ENCODE measurements at regions not wholly inside any gene's neighbourhood (a gene's known extent, or its start where the extent isn't known, plus 50 kb on each side); places are given as distances from the start of the nearest gene placed in this dataset.
A peak's percentile ranks its signal among the peaks of the same experiment; 100 is the strongest.
"Not testable (repeated sequence)": the region's sequence is repeated elsewhere in the genome, so short reads cannot be mapped to it uniquely, and the experiment has no call there.

DNA sequence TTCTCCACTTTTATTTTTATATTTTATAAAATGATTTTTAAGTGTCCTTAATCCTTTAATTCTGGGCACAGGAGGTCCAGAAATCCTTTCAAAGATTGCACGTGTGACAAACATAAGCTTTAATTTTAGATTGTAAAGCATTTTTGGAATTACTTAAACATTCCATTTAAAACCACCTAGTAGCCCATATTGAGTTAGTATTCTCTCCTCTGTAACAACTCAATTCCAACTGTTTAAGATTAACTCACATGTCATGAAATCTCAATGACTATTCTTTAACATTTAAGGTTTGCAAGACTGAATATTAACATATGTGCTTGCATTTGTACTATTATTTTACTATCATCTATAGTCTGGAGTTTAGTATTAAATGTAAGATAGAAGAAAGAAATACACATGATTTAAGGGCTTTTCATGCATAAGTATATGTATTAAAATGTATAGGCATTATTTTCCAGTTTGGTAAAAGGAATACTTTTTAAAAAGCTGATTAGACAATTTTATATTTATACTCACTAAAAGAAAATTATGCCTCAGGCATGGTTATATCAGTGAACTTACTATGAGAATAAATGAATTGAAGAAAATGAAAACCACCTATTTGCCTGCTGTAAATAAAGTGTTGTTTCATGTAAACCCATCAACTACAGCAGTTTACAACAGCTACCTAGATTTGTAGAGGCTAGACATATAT is 776.9 kb downstream of the SLC6A15 start:
- Mint-ChIP-seq H3K27me3 (no peaks in the 10 kb centered on the region), H3K36me3 (no peaks in the 10 kb centered on the region), H3K4me1 (no peaks in the 10 kb centered on the region), H3K4me3 (no peak overlapping the region), H3K27ac (no peak overlapping the region), H3K9me3 (peaks cover 0 to 14% (median 3%) of the 10 kb centered on the region in 9 donors)
- no peak for ATAC-seq
- POLR2A ChIA-PET: no interaction called here
- DNase-seq: no peak

DNA sequence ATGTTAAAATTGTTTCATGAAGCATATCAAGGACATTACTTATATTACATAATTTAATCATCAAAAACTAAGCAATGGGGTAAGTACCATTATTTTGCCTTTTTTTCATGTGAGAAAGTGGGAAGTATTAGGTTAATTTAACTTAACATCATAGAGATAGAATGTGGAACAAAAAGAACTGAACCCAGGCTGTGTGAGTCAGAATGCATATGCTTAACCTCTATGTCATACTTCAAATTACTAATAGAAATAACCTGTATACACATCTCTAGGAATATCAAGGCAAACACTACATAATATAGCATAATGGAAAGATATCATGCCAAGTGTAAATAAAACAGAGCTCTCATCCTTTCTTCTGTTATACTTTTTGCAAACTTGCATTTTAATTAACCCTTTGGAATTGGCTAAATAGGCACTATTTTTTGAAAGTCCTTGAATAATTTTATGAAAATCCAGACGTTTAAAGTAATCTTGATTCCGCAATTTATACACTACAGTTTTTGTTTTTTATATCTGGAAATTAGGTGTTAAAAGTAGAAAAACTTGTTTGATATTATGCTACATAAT is 777.7 kb downstream of the SLC6A15 start:
- no peaks in the 10 kb centered on the region for H3K36me3 Mint-ChIP-seq
- no peak overlapping the region for H3K4me3 Mint-ChIP-seq
- POLR2A ChIA-PET: no interaction called here
- ATAC-seq (no peak), DNase-seq (no peak)
- peaks cover 0 to 14% (median 0%) of the 10 kb centered on the region in 9 donors for H3K9me3 Mint-ChIP-seq
- no peaks in the 10 kb centered on the region for H3K27me3 Mint-ChIP-seq
- no peak overlapping the region for H3K27ac Mint-ChIP-seq
- no peaks in the 10 kb centered on the region for H3K4me1 Mint-ChIP-seq

DNA sequence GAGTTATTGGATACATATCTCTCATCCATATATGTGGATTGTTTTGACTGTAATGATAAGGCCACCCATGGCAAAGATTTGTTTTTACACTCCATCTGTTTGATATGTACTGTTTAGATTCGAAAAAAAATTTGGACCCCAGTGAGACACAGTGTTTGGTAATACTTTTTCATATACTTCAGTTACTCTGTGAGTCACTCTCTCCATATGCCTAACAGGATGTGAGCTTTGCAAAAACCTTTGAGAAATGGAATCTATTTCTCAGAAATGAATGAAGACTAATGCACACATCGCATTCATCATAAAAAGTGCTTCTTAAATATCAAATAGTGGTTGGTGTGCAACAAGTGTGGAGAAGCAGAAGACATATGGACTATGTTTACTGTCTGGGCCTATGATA is 781.5 kb downstream of the SLC6A15 start:
- Mint-ChIP-seq H3K4me1 (no peaks in the 10 kb centered on the region), H3K4me3 (no peak overlapping the region), H3K9me3 (peaks cover 0 to 12% (median 4%) of the 10 kb centered on the region in 9 donors), H3K27me3 (no peaks in the 10 kb centered on the region), H3K27ac (no peak overlapping the region), H3K36me3 (no peaks in the 10 kb centered on the region)
- no peak for DNase-seq
- ATAC-seq: no peak
- POLR2A ChIA-PET: no interaction called here

DNA sequence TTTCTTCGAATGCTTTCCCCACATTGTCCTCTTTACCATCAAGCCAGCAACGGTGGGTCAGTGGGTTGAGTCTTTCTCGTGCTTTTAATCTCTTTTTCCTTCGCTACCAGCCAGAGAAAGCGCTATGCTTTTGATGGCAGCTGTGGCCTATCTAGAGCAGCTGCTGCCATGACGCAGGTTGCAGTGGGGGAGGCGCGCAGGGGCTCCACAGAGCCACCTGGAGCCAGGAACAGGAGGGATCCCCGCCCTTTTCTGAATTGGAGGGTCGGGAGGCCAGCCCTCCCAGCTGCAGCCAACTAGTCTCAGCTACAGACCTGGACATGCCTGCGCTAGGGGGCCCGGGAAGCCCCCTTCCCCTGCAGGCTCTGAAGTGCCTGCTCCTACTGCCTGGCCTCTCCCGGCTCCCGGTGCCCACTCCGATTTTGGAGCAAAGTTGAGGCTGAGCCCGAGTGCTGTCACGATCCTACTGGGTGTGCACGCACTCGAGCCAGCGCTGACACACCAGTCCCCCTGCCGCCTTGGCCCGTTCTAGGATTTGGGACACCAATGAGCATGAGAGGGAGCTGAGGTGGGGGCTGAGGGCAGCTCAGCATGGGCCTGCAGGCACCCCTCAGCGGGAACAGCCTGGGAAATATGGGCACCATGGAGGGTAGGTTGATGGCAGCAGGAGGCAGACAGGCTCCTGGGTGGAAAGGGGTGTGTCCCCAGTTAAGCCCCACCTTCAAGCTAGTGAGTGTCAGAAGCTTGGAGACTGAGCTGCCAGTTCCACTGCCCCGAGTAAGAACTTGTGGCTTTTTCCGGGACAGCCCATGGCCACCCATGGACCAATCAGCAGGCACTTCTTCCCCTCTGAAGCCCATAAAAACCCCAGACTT is 784.2 kb downstream of the SLC6A15 start:
- Mint-ChIP-seq H3K4me1 (no peaks in the 10 kb centered on the region), H3K9me3 (peaks cover 0 to 14% (median under 1%) of the 10 kb centered on the region in 9 donors), H3K36me3 (no peaks in the 10 kb centered on the region), H3K27me3 (no peaks in the 10 kb centered on the region), H3K27ac (peak overlapping the region in 1 of 10 donors; percentile 2), H3K4me3 (no peak overlapping the region)
- ATAC-seq (no peak), DNase-seq (no peak)
- POLR2A ChIA-PET: no interaction called here

DNA sequence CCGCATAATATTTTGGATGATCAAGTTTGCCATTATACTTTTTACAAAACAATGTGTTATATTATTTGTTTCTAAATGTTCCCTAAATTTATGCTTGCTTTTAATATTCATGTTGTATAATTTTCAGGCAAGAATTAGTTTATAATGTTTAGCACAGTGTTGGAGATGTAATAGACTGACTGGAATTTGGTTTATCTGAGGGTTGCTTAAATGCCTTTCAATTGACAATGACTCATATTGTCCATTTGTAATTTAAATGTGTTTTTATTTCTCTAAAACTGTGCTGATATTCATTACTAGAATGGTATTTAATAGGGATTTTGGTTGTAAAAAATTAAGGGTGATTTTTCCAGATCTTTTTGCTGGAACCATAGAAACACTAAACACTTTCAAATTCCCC is 788.4 kb downstream of the SLC6A15 start:
- Mint-ChIP-seq H3K36me3 (no peaks in the 10 kb centered on the region), H3K4me3 (no peak overlapping the region), H3K27me3 (no peaks in the 10 kb centered on the region), H3K9me3 (peaks cover 0 to 14% (median 7%) of the 10 kb centered on the region in 9 donors), H3K27ac (no peak overlapping the region), H3K4me1 (no peaks in the 10 kb centered on the region)
- no peak for ATAC-seq
- DNase-seq: no peak
- POLR2A ChIA-PET: no interaction called here

DNA sequence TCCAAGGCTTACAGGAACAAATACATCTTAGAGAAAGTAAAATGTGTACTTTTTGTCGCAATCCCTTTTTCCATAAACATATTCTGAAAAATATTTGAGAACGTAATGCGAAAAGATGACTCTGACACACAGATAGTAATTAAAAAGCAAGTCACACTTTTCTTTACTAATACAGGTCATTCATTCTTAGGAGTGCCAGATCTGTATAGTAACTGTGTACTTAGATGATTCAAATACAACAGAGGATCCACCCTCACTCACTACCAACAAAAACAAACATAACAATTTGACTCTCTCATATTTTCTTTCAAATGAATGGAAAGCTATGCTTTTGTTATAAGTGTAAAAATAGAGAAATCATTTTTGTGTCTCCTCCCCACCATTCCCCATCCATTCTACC is 795.4 kb downstream of the SLC6A15 start:
- no peaks in the 10 kb centered on the region for H3K36me3 Mint-ChIP-seq
- POLR2A ChIA-PET: no interaction called here
- no peaks in the 10 kb centered on the region for H3K4me1 Mint-ChIP-seq
- no peak overlapping the region for H3K27ac Mint-ChIP-seq
- H3K27me3 Mint-ChIP-seq: no peaks in the 10 kb centered on the region
- DNase-seq (no peak), ATAC-seq (no peak)
- no peak overlapping the region for H3K4me3 Mint-ChIP-seq
- H3K9me3 Mint-ChIP-seq: peaks cover 0 to 19% (median 2%) of the 10 kb centered on the region in 9 donors

DNA sequence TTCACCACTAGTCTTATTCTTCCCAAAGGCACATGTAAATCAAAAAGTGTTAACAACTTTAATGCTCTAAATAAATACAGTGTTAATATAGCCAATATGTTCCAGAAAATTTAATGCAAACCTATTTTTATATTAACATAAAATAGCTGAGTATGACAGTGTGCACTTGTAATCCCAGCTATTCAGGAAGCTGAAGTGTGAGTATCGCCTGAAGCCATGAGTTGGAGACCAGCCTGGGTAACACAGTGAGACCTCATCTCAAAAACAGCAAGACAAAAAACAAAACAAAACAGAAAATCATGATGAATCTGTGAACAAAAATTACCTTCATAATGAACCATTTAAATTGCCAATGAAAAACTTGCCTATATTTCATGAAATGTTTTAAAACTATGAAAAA is 798.9 kb downstream of the SLC6A15 start:
- H3K4me1 Mint-ChIP-seq: no peaks in the 10 kb centered on the region
- H3K27ac Mint-ChIP-seq: no peak overlapping the region
- no peak overlapping the region for H3K4me3 Mint-ChIP-seq
- DNase-seq (no peak), ATAC-seq (no peak)
- H3K27me3 Mint-ChIP-seq: no peaks in the 10 kb centered on the region
- POLR2A ChIA-PET: no interaction called here
- no peaks in the 10 kb centered on the region for H3K36me3 Mint-ChIP-seq
- H3K9me3 Mint-ChIP-seq: peaks cover 0 to 33% (median 4%) of the 10 kb centered on the region in 9 donors

DNA sequence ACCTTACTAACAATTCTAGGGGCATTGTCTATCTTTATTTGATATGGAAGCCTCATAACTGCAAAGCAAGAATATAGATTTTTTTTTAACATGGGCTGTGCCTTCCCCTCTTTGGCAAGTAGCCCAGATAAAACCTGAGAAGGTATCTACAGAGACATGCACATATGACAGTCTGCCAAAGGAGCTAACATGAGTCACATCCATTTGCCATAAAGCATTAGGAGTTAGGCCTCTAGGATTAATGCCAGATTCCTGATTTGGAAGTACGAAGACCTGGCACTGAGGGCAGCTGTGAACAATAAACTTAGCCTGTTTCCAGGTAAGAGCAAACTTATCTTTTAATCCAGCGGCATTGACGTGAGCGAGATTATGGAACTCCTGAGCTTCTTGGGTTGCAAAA is 808.7 kb downstream of the SLC6A15 start:
- DNase-seq, ATAC-seq, H3K27me3 Mint-ChIP-seq, H3K4me3 Mint-ChIP-seq, POLR2A ChIA-PET, H3K4me1 Mint-ChIP-seq, H3K27ac Mint-ChIP-seq: not testable (repeated sequence)
- Mint-ChIP-seq H3K36me3 (peaks cover 0 to 30% (median 0%) of the 10 kb centered on the region in 3 donors), H3K9me3 (peaks cover 13 to 75% (median 56%) of the 10 kb centered on the region in 9 donors)

DNA sequence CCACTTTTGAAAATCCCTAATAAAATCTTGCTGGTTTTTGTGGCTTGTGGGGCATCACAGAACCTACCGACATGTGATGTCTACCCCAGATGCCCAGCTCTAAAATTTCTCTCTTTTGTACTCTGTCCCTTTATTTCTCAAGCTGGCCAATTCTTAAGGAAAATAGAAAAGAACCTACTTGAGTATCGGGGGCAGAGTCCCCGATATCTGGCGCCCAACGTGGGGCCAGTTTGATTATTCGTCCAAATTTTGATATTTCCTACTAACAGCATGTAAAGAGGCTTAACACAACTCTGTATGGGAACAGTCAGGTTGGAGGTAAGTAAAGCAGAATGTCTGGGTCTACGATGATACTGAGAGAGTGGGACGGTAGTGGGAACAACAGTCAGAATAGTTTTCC is 810.6 kb downstream of the SLC6A15 start:
- Mint-ChIP-seq H3K36me3 (peaks cover 0 to 35% (median 0%) of the 10 kb centered on the region in 3 donors), H3K9me3 (peaks cover 13 to 80% (median 55%) of the 10 kb centered on the region in 9 donors)
- H3K27me3 Mint-ChIP-seq, H3K4me1 Mint-ChIP-seq, DNase-seq, POLR2A ChIA-PET, ATAC-seq, H3K27ac Mint-ChIP-seq, H3K4me3 Mint-ChIP-seq: not testable (repeated sequence)

DNA sequence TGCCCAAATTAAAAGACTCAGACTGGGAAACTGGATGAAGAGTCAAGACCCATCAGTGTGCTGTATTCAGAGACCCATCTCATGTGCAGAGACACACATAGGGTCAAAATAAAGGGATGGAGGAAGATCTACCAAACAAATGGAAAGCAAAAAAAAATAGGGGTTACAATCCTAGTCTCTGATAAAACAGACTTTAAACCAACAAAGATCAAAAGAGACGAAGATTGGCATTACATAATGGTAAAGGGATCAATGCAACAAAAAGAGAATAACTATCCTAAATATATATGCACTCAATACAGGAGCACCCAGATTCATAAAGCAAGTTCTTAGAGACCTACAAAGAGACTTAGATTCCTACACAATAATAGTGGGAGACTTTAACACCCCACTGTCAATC is 813.0 kb downstream of the SLC6A15 start:
- H3K27me3 Mint-ChIP-seq, ATAC-seq, H3K4me3 Mint-ChIP-seq, DNase-seq, H3K27ac Mint-ChIP-seq, H3K4me1 Mint-ChIP-seq, POLR2A ChIA-PET: not testable (repeated sequence)
- Mint-ChIP-seq H3K9me3 (peaks cover 13 to 68% (median 53%) of the 10 kb centered on the region in 9 donors), H3K36me3 (peaks cover 0 to 30% (median 0%) of the 10 kb centered on the region in 3 donors)

DNA sequence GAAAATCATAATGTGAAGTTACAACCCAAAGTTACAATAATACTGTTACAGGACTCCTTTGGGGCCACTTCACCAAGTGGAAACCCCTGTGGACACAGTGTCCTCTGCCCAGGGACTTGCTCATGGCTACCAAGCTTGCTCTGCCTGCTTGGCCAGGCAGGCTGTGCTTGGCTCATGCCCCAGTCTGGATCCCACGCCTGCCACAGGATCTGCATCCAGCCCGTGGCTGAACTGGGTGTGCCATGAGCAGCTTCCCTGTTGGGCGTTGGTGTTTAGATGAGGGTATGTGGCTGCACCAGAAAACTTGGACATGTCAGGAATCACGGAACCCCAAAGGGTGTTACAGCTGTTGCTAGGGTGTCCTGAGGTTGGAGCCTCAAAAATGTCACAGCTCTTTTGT is 820.9 kb downstream of the SLC6A15 start:
- Mint-ChIP-seq H3K27me3 (no peaks in the 10 kb centered on the region), H3K9me3 (peaks cover 0 to 19% (median 4%) of the 10 kb centered on the region in 9 donors), H3K4me1 (no peaks in the 10 kb centered on the region), H3K36me3 (no peaks in the 10 kb centered on the region), H3K4me3 (no peak overlapping the region), H3K27ac (no peak overlapping the region)
- DNase-seq (no peak), ATAC-seq (no peak)
- POLR2A ChIA-PET: no interaction called here

DNA sequence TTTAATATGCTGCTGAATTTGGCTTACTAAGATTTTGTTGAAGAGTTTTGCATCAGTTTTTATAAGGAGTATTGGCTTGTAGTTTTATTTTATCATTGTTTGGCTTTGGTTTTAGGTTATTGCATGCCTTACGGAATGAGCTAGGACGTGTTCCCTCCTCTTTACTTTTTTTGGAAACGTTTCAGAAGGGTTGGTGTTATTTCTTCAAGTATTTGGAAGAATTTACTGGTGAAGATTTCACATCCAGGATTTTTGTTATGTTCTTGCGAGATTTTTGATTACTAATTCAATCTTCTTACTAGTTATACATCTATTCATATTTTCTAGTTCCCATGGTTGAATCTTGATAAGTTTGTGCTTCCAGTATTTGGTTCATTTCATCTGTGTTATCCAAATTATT is 823.2 kb downstream of the SLC6A15 start:
- H3K36me3 Mint-ChIP-seq: no peaks in the 10 kb centered on the region
- no peak overlapping the region for H3K4me3 Mint-ChIP-seq
- no peaks in the 10 kb centered on the region for H3K4me1 Mint-ChIP-seq
- POLR2A ChIA-PET: no interaction called here
- peaks cover 0 to 19% (median 5%) of the 10 kb centered on the region in 9 donors for H3K9me3 Mint-ChIP-seq
- DNase-seq (no peak), ATAC-seq (no peak)
- H3K27me3 Mint-ChIP-seq: no peaks in the 10 kb centered on the region
- no peak overlapping the region for H3K27ac Mint-ChIP-seq

DNA sequence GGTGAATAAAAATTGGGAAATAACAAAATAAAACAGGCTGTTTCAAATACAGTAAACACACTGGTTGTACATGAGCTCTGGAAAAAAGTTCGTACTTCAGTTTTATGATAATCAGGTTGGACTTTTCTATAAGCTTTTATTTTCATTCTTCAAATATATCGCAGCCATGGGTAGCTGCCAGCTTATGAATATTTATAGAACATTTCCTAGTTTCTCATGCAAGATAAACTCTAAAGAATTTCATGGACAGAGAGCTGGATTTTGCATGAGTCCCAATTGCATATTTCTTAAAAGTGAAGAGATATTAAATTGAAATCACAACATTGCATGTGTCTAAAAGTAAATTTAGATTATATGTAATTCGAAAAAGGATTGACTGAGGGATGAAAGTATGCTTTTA is 827.6 kb downstream of the SLC6A15 start:
- no peak overlapping the region for H3K27ac Mint-ChIP-seq
- H3K9me3 Mint-ChIP-seq: peaks cover 0 to 14% (median 2%) of the 10 kb centered on the region in 9 donors
- H3K27me3 Mint-ChIP-seq: no peaks in the 10 kb centered on the region
- no peak for DNase-seq
- POLR2A ChIA-PET: no interaction called here
- H3K36me3 Mint-ChIP-seq: no peaks in the 10 kb centered on the region
- H3K4me1 Mint-ChIP-seq: no peaks in the 10 kb centered on the region
- H3K4me3 Mint-ChIP-seq: no peak overlapping the region
- ATAC-seq: no peak
